SK-N-SH treated with all-trans-retinoic acid at 6 μM for 48 hours (cell line): ENCODE measurements at regions not wholly inside any gene's neighbourhood (a gene's known extent, or its start where the extent isn't known, plus 50 kb on each side); places are given as distances from the start of the nearest gene placed in this dataset.

Source experiments
- ARNTL ChIP-seq: fragments of 450-650 bp; formaldehyde crosslinking; IDR thresholded peaks from 2 replicates; pipeline ENCODE4 v1.5.0; 2020; ENCODE audit warnings: low read depth, mild to moderate bottlenecking, moderate library complexity, borderline replicate concordance
- POU6F1 ChIP-seq: fragments of 250-450 bp; sonication (Bioruptor Pico); IDR thresholded peaks from 2 replicates; pipeline ENCODE4 v1.8.0; 2021; ENCODE audit warnings: low read depth, mild to moderate bottlenecking, moderate library complexity, borderline replicate concordance
- PPARA ChIP-seq: fragments of 250-450 bp; sonication (Bioruptor Pico); IDR thresholded peaks from 2 replicates; pipeline ENCODE4 v1.5.0; 2020; ENCODE audit warnings: mild to moderate bottlenecking, borderline replicate concordance
- ZFP30 ChIP-seq: fragments of 450-650 bp; formaldehyde crosslinking; IDR thresholded peaks from 2 replicates; pipeline ENCODE4 v1.5.0; 2022; ENCODE audit warnings: mild to moderate bottlenecking, moderate library complexity
- ZNF565 ChIP-seq: fragments of 450-650 bp; formaldehyde crosslinking; conservative IDR thresholded peaks from 2 replicates; pipeline ENCODE4 v1.5.0; 2020; ENCODE audit warnings: low read depth, mild to moderate bottlenecking, moderate library complexity
- ZNF70 ChIP-seq: fragments of 450-650 bp; formaldehyde crosslinking; IDR thresholded peaks from 2 replicates; pipeline ENCODE4 v1.5.0; 2020; ENCODE audit warnings: mild to moderate bottlenecking, moderate library complexity
- TF ChIP-seq, protein P1 (sequence below): fragments of 250-450 bp; sonication (Bioruptor Pico); IDR thresholded peaks from 2 replicates; pipeline ENCODE4 v1.5.1; 2020; ENCODE audit warnings: low read depth, mild to moderate bottlenecking, moderate library complexity
- TF ChIP-seq, protein P2 (sequence below): fragments of 250-450 bp; sonication (Bioruptor Pico); IDR thresholded peaks from 2 replicates; pipeline ENCODE4 v1.5.1; 2021; ENCODE audit warnings: mild to moderate bottlenecking, moderate library complexity

DNA sequence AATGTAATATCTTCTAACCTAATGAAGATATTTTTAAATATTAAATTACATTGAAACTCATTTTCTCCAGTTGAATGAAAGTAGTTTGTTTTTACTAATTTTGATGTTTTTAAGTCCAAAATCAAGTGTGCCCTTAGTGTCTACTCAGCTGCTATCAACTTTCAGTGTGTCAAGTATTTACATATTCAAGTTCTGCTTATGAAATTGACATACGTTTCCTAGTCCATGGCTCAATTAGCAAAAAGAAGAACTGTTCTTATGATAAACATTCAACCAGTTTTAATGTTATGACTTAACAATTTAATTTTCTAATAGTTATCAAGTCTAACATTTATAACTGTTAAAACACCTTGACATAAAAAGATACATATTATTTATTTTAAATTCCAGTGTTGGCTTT, 137.1 kb downstream of the DUSP6 start:
- TF ChIP-seq ARNTL (CRISPR knock-in tag), result no peak
- TF ChIP-seq, protein P1, sequence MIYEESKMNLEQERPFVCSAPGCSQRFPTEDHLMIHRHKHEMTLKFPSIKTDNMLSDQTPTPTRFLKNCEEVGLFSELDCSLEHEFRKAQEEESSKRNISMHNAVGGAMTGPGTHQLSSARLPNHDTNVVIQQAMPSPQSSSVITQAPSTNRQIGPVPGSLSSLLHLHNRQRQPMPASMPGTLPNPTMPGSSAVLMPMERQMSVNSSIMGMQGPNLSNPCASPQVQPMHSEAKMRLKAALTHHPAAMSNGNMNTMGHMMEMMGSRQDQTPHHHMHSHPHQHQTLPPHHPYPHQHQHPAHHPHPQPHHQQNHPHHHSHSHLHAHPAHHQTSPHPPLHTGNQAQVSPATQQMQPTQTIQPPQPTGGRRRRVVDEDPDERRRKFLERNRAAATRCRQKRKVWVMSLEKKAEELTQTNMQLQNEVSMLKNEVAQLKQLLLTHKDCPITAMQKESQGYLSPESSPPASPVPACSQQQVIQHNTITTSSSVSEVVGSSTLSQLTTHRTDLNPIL (CRISPR knock-in tag), result no peak
- TF ChIP-seq, protein P2, sequence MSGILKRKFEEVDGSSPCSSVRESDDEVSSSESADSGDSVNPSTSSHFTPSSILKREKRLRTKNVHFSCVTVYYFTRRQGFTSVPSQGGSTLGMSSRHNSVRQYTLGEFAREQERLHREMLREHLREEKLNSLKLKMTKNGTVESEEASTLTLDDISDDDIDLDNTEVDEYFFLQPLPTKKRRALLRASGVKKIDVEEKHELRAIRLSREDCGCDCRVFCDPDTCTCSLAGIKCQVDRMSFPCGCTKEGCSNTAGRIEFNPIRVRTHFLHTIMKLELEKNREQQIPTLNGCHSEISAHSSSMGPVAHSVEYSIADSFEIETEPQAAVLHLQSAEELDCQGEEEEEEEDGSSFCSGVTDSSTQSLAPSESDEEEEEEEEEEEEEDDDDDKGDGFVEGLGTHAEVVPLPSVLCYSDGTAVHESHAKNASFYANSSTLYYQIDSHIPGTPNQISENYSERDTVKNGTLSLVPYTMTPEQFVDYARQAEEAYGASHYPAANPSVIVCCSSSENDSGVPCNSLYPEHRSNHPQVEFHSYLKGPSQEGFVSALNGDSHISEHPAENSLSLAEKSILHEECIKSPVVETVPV (CRISPR knock-in tag), result no peak
- TF ChIP-seq ZNF565 (CRISPR knock-in tag), result no peak
- TF ChIP-seq PPARA (CRISPR knock-in tag), result no peak
- no peak for TF ChIP-seq POU6F1 (CRISPR knock-in tag)
- TF ChIP-seq ZNF70 (CRISPR knock-in tag), result no peak
- TF ChIP-seq ZFP30 (CRISPR knock-in tag), result no peak
